ENCODE measurements at regions not wholly inside any gene's neighbourhood (a gene's known extent, or its start where the extent isn't known, plus 50 kb on each side); places are given as distances from the start of the nearest gene placed in this dataset.
"Not testable (repeated sequence)": the region's sequence is repeated elsewhere in the genome, so short reads cannot be mapped to it uniquely, and the experiment has no call there.

DNA sequence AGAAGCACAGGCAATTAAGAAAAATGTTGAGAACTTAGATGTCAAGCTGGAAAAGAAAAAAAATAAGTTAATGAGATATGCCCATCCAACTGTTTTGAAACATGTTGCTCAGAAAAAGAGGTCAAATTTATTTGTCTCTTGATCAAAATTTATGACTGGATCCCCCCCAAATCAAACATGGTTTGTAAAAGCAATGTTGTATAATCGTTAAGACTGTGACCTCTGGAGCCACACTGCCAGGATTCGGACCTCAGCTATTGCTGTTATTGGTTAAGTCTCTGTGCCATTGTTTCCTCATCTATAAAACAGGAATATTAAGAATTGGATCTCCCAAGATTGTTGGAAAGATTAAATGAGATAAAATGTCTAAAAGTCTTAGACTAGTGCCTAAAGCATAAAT lies 51.9 kb upstream of the LRRK2 start:
- TF ChIP-seq, protein P1, sequence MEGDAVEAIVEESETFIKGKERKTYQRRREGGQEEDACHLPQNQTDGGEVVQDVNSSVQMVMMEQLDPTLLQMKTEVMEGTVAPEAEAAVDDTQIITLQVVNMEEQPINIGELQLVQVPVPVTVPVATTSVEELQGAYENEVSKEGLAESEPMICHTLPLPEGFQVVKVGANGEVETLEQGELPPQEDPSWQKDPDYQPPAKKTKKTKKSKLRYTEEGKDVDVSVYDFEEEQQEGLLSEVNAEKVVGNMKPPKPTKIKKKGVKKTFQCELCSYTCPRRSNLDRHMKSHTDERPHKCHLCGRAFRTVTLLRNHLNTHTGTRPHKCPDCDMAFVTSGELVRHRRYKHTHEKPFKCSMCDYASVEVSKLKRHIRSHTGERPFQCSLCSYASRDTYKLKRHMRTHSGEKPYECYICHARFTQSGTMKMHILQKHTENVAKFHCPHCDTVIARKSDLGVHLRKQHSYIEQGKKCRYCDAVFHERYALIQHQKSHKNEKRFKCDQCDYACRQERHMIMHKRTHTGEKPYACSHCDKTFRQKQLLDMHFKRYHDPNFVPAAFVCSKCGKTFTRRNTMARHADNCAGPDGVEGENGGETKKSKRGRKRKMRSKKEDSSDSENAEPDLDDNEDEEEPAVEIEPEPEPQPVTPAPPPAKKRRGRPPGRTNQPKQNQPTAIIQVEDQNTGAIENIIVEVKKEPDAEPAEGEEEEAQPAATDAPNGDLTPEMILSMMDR (IDR thresholded peaks at IDR 0.05) = no peak
- no peaks in the 10 kb centered on the region for H3K36me3 ChIP-seq
- no peak for DNase-seq (ENCODE audit: low spot score)
- 61% methylated on average over 2 of the region's 2 CpGs for WGBS
- no peaks in the 10 kb centered on the region for H3K27me3 ChIP-seq (replicated peaks; ENCODE audit: insufficient read depth)
- intact Hi-C loops (cut with DNase I) = no loop called here
- H3K27ac ChIP-seq = no peak overlapping the region
- no peak overlapping the region for H3K4me3 ChIP-seq
- H3K9me3 ChIP-seq = no peaks in the 10 kb centered on the region
- H3K4me1 ChIP-seq (replicated peaks) = no peaks in the 10 kb centered on the region

DNA sequence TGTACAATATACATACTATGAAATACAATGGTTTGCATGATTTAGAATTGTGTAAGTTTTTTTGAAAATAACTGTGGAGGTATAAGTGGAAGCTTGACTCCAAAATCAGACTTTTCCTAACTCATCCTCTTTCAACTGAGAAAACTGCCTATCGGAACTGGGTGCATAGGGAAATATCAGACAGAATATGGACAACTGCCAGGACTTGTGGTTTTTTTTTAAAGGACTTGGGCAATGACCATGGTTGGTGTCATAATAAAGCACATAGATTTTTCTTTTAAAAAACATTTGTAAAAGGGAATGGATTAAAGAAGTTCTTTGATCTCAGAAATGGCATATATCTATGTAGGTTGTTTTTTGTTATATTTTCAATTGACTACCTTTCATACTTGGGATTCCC lies 53.3 kb upstream of the LRRK2 start:
- H3K4me1 ChIP-seq (replicated peaks) = no peaks in the 10 kb centered on the region
- no peak for DNase-seq (ENCODE audit: low spot score)
- no peak overlapping the region for H3K4me3 ChIP-seq
- TF ChIP-seq, protein P1 (IDR thresholded peaks at IDR 0.05) = no peak
- no peak for TF ChIP-seq POLR2AphosphoS5 (IDR thresholded peaks at IDR 0.05)
- TF ChIP-seq POLR2A (IDR thresholded peaks at IDR 0.05) = no peak
- no peaks in the 10 kb centered on the region for H3K9me3 ChIP-seq
- no peaks in the 10 kb centered on the region for H3K36me3 ChIP-seq
- 74% methylated on average over 1 of the region's 1 CpG for WGBS
- H3K27ac ChIP-seq = no peak overlapping the region
- H3K27me3 ChIP-seq (replicated peaks; ENCODE audit: insufficient read depth) = no peaks in the 10 kb centered on the region
- intact Hi-C loops (cut with DNase I) = no loop called here

DNA sequence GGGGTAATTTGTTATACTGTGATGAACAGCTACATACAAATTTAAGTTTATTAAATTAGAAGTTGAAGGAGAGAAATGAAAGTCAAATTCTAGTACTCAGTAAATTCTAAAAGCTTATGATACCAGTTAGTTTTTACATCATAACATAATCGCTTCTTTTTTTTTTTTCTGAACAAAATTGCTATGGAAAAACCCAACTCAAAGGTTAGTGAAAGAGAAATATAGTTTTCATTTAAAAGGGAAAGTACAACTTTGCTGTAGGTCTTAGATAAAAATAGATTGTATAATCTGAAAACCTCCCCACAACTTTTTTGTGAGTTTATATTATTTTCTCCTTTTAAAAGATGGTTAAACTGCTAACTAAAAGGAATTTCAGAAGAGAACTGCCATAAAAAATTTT lies 53.7 kb upstream of the LRRK2 start:
- no peak for DNase-seq (ENCODE audit: low spot score)
- Histone ChIP-seq H3K36me3 (no peaks in the 10 kb centered on the region), H3K4me1 (replicated peaks) (no peaks in the 10 kb centered on the region), H3K4me3 (no peak overlapping the region), H3K27ac (no peak overlapping the region), H3K9me3 (no peaks in the 10 kb centered on the region), H3K27me3 (replicated peaks; ENCODE audit: insufficient read depth) (no peaks in the 10 kb centered on the region)
- intact Hi-C loops (cut with DNase I) = no loop called here
- TF ChIP-seq, protein P1 (IDR thresholded peaks at IDR 0.05) = no peak
- TF ChIP-seq POLR2AphosphoS5 (IDR thresholded peaks at IDR 0.05) (no peak), POLR2A (IDR thresholded peaks at IDR 0.05) (no peak)
- 93% methylated on average over 1 of the region's 1 CpG for WGBS

- 76% methylated on average over 5 of the region's 5 CpGs for WGBS
Measured at GRCh38 chr12:40170593-40170992, 54.2 kb upstream of the LRRK2 start.

GRCh38 chr12:40168868-40169267 lies 55.9 kb upstream of the LRRK2 start:
- WGBS = 53% methylated on average over 2 of the region's 2 CpGs
- Histone ChIP-seq H3K27me3 (replicated peaks; ENCODE audit: insufficient read depth) (no peaks in the 10 kb centered on the region), H3K4me3 (no peak overlapping the region), H3K9me3 (no peaks in the 10 kb centered on the region), H3K27ac (no peak overlapping the region), H3K4me1 (replicated peaks) (no peaks in the 10 kb centered on the region), H3K36me3 (no peaks in the 10 kb centered on the region)
- TF ChIP-seq, protein P1 (IDR thresholded peaks at IDR 0.05) = no peak
- no peak for TF ChIP-seq POLR2A (IDR thresholded peaks at IDR 0.05)
- TF ChIP-seq POLR2AphosphoS5 (IDR thresholded peaks at IDR 0.05) = no peak
- no peak for DNase-seq (ENCODE audit: low spot score)
- intact Hi-C loops (cut with DNase I) = no loop called here

More at GRCh38 chr12:40170593-40170992, 54.2 kb upstream of the LRRK2 start:
- no peak for TF ChIP-seq POLR2A (IDR thresholded peaks at IDR 0.05)
- TF ChIP-seq POLR2AphosphoS5 (IDR thresholded peaks at IDR 0.05) = no peak
- TF ChIP-seq, protein P1 (IDR thresholded peaks at IDR 0.05) = no peak
- H3K4me1 ChIP-seq (replicated peaks) = no peaks in the 10 kb centered on the region
- H3K36me3 ChIP-seq = no peaks in the 10 kb centered on the region
- H3K27ac ChIP-seq = no peak overlapping the region
- no peak for DNase-seq (ENCODE audit: low spot score)
- no peaks in the 10 kb centered on the region for H3K9me3 ChIP-seq
- intact Hi-C loops (cut with DNase I) = no loop called here
- no peak overlapping the region for H3K4me3 ChIP-seq
- no peaks in the 10 kb centered on the region for H3K27me3 ChIP-seq (replicated peaks; ENCODE audit: insufficient read depth)

GRCh38 chr12:40168419-40168818 lies 56.4 kb upstream of the LRRK2 start:
- H3K27ac ChIP-seq; intact Hi-C loops (cut with DNase I); H3K36me3 ChIP-seq; H3K4me3 ChIP-seq; DNase-seq (ENCODE audit: low spot score); H3K27me3 ChIP-seq (replicated peaks; ENCODE audit: insufficient read depth); H3K4me1 ChIP-seq (replicated peaks); H3K9me3 ChIP-seq: not testable (repeated sequence)
- WGBS = 86% methylated on average over 3 of the region's 3 CpGs

Data from prostate gland (tissue), 2 donors.